ENCODE measurements at regions not wholly inside any gene's neighbourhood (a gene's known extent, or its start where the extent isn't known, plus 50 kb on each side); places are given as distances from the start of the nearest gene placed in this dataset.
"Not testable (repeated sequence)": the region's sequence is repeated elsewhere in the genome, so short reads cannot be mapped to it uniquely, and the experiment has no call there.

- DNase-seq (ENCODE audit: low spot score), result not testable (repeated sequence)
Observed at GRCh38 chr1:224029286-224030025, 84.5 kb upstream of the FBXO28 start.

GRCh38 chr1:224028802-224029201 is 85.1 kb upstream of the FBXO28 start:
- DNase-seq (ENCODE audit: low spot score), result not testable (repeated sequence)

- DNase-seq (ENCODE audit: low spot score), result not testable (repeated sequence)
Observed at GRCh38 chr1:224023122-224023521, 90.8 kb upstream of the FBXO28 start.

GRCh38 chr1:224022249-224022970 is 91.5 kb upstream of the FBXO28 start:
- not testable (repeated sequence) for DNase-seq (ENCODE audit: low spot score)

- not testable (repeated sequence) for DNase-seq (ENCODE audit: low spot score)
Observed at GRCh38 chr1:224019866-224020265, 94.0 kb upstream of the FBXO28 start.

GRCh38 chr1:224015782-224016181 is 98.1 kb upstream of the FBXO28 start:
- not testable (repeated sequence) for DNase-seq (ENCODE audit: low spot score)

GRCh38 chr1:224014330-224014649 is 99.6 kb upstream of the FBXO28 start:
- DNase-seq (ENCODE audit: low spot score), result no peak

GRCh38 chr1:224013626-224014329 is 100.1 kb upstream of the FBXO28 start:
- not testable (repeated sequence) for DNase-seq (ENCODE audit: low spot score)

- DNase-seq (ENCODE audit: low spot score), result not testable (repeated sequence)
Observed at GRCh38 chr1:224012807-224013434, 101.0 kb upstream of the FBXO28 start.

- not testable (repeated sequence) for DNase-seq (ENCODE audit: low spot score)
Observed at GRCh38 chr1:224012162-224012561, 101.7 kb upstream of the FBXO28 start.

GRCh38 chr1:224011751-224012150 is 102.2 kb upstream of the FBXO28 start:
- not testable (repeated sequence) for DNase-seq (ENCODE audit: low spot score)

- not testable (repeated sequence) for DNase-seq (ENCODE audit: low spot score)
Observed at GRCh38 chr1:224011153-224011552, 102.8 kb upstream of the FBXO28 start.

GRCh38 chr1:224005973-224006372 is 107.9 kb upstream of the FBXO28 start:
- not testable (repeated sequence) for DNase-seq (ENCODE audit: low spot score)

GRCh38 chr1:224004552-224005315 is 109.2 kb upstream of the FBXO28 start:
- not testable (repeated sequence) for DNase-seq (ENCODE audit: low spot score)

- DNase-seq (ENCODE audit: low spot score), result not testable (repeated sequence)
Observed at GRCh38 chr1:224003896-224004295, 110.0 kb upstream of the FBXO28 start.

GRCh38 chr1:224001757-224002156 is 112.2 kb upstream of the FBXO28 start:
- not testable (repeated sequence) for DNase-seq (ENCODE audit: low spot score)

GRCh38 chr1:223999761-224000160 is 114.2 kb upstream of the FBXO28 start:
- not testable (repeated sequence) for DNase-seq (ENCODE audit: low spot score)

GRCh38 chr1:223998676-223999455 is 115.0 kb upstream of the FBXO28 start:
- not testable (repeated sequence) for DNase-seq (ENCODE audit: low spot score)

- not testable (repeated sequence) for DNase-seq (ENCODE audit: low spot score)
Observed at GRCh38 chr1:223996376-223996775, 117.5 kb upstream of the FBXO28 start.

GRCh38 chr1:223992456-223993246 is 121.3 kb upstream of the FBXO28 start:
- peak; percentile 91 for DNase-seq (ENCODE audit: low spot score)
